NAMALWA (cell line): ENCODE measurements at regions not wholly inside any gene's neighbourhood (a gene's known extent, or its start where the extent isn't known, plus 50 kb on each side); places are given as distances from the start of the nearest gene placed in this dataset.
A peak's percentile ranks its signal among the peaks of the same experiment; 100 is the strongest.

Experiments
- DNase-seq: peaks from one replicate; pipeline ENCODE4 v3.0.0-alpha.2; 2015; ENCODE audit warnings: low spot score

- DNase-seq, result no peak
Measured at GRCh38 chrX:93598076-93598475, 75.3 kb downstream of the NAP1L3 start.

GRCh38 chrX:93594780-93595179 lies 78.6 kb downstream of the NAP1L3 start:
- DNase-seq, result no peak

GRCh38 chrX:93593966-93594365 lies 79.4 kb downstream of the NAP1L3 start:
- no peak for DNase-seq

GRCh38 chrX:93591398-93591797 lies 82.0 kb downstream of the NAP1L3 start:
- DNase-seq, result no peak

GRCh38 chrX:93585661-93586060 lies 87.7 kb downstream of the NAP1L3 start:
- no peak for DNase-seq

- no peak for DNase-seq
Measured at GRCh38 chrX:93580634-93581033, 92.7 kb downstream of the NAP1L3 start.

- peak; percentile 13 for DNase-seq
Measured at GRCh38 chrX:93538575-93538974, 134.8 kb downstream of the NAP1L3 start.

GRCh38 chrX:93528917-93529316 lies 144.5 kb downstream of the NAP1L3 start:
- no peak for DNase-seq
